ENCODE measurements at regions not wholly inside any gene's neighbourhood (a gene's known extent, or its start where the extent isn't known, plus 50 kb on each side); places are given as distances from the start of the nearest gene placed in this dataset.

DNA sequence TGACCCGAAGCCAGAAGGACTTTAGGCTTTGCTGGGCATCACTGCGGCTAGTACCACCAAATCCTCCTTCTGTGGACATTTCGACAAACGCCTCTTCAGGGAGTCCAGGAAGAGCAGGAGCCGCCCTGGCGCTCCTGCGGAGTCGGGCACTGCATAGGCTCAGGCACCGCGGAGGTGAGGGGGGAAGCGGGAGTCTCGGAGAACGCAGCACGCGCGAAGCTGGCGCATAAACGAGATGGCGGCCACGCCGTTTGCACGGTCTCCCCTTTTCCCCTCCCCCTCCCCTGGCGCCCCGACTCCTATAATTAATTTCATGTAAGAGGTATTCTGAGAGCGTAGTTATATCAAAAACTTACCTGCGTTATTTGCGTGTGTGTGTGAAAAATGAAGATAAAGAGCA lies 137.8 kb upstream of the GAS1 start:
- no peak for DNase-seq (ENCODE audit: low read depth)

DNA sequence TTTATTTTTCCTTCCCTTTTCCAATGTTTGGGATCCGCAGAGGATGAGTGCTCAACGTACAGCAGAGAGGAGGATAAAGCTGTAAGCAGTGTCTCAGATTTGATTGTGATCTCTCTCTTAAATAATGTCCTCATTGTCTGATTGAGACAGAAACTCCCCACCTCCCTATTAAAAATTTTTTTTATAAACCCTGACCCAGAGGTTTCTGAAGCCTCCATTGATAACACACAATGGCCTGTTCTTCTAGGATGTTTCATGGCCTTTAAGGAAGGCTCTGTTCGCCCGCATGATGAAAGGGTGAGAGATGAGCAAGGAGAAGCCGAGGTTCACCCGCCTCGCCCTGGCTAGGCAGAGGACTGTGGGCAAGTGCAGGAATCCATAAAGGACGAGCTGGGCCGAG lies 138.2 kb upstream of the GAS1 start:
- no peak for DNase-seq (ENCODE audit: low read depth)

DNA sequence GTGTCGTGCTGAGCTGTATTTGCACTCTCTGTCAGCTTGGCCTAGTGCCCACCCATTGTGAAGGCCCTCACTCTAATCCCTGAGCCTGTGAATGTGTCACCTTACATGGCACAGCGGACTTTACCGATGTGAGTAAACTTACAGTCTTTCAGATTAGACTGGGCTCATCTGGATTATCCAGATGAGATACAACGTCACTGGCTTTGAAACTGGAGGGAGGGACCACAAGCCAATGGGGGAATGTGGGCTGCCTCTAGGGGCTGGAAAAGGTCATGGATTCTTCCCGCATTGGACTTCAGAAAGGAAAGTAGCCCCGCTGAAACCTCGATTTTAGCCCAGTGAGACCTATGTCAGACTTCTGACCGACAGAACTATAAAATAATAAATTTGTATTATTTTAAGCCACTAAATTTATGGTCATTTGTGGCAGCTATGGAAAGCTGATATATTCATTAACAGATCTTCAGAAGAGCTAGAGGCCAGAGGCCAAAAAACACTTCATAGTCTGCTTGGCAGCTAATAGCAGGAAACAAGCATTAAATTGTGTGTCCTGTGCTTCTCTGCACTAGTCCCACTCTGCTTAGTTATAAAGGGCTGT lies 139.0 kb upstream of the GAS1 start:
- DNase-seq (ENCODE audit: low read depth), result no peak

DNA sequence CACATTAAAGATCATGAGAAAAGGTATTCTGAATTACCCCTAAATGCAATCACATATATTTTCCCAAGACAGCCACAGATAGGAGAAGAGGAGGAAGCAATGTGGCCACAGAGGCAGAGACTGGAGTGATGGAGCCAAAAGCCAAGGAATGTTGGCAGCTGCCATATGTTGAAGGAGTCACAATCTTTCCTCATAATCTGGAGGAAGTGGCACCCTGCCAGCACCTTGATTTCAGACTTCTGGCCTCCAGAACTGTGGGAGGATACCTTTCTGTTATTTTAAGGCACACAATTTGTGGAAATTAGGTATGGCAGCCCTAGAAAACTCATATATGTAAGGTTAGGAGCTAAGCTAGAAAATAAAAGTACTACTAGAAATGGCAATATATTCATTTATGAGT lies 139.9 kb upstream of the GAS1 start:
- no peak for DNase-seq (ENCODE audit: low read depth)

DNA sequence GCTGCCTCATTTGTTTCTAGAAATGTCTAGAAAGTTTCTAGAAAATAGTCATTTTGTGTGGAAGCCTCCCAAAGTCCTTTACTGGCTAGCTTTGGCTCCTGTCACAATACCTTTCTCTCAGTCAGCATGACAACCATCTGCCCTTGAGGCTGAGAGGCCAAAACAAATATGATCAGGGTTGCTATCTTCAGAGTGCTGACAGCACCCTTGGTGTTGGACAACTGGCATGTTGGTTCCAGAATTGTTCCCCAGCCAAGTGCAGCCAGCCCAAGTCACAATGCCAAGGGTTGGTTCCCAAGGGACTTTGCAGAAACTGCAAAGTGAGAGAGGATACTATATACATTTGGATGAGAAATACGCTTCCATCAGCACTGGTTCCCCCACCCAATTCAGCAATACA lies 140.9 kb upstream of the GAS1 start:
- no peak for DNase-seq (ENCODE audit: low read depth)

DNA sequence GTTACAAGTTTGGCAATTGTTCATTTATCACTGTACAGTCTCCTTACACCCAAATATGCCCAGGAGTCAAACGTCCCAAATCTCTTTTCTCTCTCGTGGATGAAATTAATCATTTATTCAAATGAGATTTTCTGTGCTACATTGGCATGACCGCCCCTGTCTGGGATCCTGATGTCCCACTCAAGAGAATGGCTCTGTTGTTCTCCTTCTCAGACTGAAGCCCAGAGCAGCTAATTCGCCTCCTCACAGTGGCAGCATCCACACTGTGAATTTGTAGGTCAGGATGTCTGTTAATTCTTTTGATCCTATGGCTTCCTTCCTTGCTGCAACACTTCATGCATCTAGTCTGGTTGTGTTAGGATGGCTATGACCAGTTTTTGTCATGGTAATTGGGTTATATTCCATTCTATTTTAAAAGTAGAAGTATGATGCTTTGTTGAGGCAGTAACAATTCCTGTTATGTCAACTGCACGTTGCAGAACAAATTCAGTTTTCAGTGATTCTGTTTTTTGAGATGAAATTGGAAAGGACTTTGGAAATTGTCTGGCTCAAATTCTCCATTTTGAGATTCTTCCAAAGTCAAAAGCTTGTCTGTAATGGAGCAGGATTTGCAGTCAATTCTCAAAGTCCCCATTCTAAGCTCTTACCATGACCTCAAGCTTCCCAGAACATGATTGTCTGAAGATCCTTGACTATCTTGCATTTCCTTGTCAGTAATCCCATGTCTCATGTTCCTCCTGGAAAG lies 141.5 kb upstream of the GAS1 start:
- DNase-seq (ENCODE audit: low read depth), result no peak

DNA sequence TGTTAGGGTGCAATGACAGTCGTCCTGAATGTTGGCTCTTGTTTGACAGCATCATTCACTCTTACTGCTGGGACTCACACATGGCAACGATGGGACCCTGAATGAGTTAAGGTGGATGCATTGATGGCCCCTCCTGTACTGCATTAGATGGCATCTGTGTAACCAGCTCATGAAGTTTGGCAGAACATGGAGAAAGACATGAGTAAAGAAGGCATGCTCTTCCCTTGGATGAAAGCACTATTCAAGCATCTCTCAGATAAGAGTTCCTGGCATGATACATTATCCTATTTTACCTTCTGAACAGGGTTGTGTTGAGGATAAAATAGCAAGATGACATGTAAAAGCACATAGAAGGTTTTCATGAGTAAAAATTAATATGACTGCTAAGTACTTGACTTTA lies 142.2 kb upstream of the GAS1 start:
- DNase-seq (ENCODE audit: low read depth), result no peak

DNA sequence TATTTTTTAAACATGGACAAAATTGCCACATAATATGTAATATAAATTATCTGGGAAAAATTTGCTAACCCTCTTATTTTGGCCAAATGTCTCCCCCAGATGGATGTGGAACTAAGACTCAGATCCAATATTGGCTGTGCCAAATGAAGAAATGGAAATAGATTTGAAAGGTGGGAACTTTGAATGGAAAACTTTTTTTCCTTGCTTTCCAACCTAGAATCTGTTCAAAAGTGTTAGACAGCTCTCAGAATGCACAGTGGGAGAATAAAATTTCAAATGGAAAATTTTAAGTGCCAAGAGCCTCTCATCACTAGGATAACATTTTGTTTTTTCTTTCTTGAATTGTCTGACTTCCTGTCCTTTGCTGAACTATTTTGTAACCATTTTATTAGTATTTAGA lies 142.6 kb upstream of the GAS1 start:
- no peak for DNase-seq (ENCODE audit: low read depth)

DNA sequence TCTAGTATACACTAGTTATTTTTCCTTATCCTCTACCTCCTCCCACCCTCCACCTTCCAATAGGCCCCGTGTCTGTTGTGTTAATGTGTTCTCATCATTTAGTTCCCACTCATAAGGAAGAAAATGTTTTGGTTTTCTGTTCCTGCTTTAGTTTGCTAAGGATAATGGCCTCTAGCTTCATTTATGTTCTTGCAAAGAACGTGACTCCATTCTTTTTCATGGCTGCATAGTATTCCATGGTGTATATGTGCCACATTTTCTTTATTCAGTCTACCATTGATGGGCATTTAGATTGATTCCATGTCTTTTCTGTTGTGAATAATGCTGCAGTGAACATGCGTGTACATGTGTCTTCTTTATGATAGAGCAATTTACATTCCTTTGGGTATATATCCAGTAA lies 146.5 kb upstream of the GAS1 start:
- DNase-seq (ENCODE audit: low read depth), result no peak

DNA sequence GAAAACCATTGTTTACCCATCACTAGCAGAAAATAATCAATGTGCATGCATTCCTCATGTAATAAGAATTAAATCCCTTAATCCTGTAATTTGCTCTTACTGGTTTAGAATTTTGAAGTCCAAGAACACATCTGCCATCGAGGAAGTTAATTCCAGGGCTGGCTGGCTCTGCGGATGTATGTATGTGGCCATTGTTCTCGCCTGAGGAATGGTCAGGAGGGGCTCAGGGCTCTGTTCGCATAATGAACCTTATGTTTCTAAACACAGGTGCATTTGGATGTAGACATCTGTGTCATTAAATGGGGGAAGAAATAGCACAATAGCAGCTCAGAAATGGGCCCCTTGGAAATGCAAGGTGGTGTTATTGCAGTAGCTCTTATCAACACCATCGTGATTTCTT lies 148.6 kb upstream of the GAS1 start:
- DNase-seq (ENCODE audit: low read depth), result no peak

DNA sequence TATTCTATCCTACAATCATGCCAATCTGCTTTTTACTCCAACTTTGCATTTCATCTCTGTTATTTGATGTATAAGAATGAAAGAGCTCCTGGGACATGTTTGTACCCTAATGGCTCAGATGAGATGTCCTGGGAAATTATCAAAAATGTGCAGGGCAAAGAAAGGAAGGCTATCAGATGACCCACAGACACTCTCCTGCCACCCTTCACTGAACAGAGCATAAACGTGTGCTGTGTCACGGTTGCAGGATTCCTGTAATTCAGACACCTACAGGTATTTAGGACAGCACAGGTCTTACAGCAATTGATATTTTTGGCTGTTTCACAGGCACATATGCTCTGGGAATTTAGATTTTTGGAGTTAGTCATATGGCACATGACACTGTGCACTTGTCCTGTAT lies 149.2 kb upstream of the GAS1 start:
- no peak for DNase-seq (ENCODE audit: low read depth)

DNA sequence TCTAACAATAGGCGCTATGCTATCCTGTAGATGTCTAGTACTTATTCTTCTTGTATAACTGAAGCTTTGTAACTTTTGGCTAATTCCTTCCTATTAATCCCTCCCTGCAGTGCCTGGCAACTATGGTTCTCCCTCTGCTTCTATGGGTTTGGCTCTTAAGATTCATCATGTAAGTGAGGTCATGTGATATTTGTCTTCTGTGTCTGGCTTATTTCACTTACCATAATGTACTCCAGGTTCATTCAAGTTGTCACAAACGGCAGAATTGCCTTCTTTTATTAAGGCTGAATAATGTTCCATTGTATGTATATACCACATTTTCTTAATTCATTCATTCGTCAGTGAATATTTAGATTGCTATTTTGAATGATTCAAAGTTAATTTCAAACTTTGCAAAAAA lies 149.9 kb upstream of the GAS1 start:
- no peak for DNase-seq (ENCODE audit: low read depth)

DNA sequence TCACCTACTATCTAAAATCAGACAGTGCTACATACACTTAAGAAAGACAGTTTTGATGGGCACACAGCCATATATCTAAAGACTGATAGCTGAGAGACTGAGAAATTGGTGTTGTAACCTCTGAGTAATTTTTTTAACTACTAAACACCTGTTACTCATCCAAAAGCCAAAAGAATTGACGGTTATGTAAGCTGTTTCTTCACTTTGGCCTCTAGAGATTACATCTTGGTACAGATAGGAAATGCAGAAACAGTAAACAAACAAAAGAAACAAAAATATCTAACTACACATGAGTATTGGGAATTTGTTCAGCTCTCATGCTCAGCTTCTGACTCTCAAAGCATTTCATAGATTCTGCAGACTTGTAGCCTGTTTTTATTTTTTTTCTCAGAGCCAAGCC lies 152.1 kb upstream of the GAS1 start:
- DNase-seq (ENCODE audit: low read depth), result no peak

DNA sequence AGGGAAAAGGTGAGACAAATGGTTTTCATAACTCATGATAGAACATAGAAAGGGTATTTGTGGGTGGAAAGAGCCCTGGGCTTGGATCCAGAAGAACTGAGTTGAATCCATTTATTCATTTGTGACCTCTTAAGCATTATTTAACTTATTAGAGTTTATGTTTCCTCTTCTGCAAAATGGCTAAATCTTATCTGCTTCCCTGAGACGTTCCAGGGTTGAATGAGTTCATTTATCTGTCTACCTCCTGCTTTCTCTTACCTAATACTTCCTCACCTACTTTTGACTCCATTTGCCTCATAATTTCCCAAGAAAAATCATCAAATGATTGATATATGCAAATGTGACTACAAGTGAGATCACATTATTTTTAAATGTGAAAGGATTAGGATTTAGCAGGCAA lies 152.7 kb upstream of the GAS1 start:
- no peak for DNase-seq (ENCODE audit: low read depth)

DNA sequence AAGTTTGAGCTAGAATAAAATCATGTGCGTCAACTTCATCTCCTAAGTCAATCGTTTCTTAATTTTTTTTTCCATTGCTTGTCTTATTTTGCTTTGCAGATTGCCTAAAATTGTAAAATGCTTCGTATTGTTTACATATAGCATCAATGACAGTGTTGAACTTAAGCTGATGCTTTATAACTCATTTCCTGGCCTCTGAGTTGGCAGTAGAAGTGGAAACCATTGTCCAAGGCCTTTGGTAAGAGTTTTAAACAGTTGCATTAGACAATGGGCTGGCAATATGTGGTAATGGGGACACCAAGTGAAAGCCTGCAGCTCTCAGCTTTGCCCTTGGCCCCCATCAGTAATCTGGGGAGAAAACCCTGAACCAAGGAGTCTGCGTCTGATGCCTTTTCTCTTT lies 154.8 kb upstream of the GAS1 start:
- DNase-seq (ENCODE audit: low read depth), result no peak

DNA sequence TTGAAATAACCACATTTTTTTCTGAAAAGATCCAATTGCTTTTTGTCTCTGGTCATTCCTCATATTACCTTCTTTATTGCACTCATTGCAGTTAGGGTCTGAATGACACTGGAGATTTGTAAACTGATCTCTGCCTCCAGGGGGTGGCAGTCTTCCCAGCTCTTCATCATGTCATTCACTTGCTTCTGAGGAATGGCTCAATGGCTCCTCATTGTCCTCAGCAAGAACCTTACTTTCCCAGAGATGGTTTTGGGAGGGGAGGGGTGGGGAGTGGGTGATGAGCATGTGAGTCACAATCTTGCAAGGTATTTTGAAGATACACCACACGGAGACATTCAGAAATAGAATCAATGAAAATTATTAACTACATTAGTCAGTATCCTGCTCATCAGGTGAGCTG lies 159.8 kb upstream of the GAS1 start:
- DNase-seq (ENCODE audit: low read depth), result peak; percentile 68

DNA sequence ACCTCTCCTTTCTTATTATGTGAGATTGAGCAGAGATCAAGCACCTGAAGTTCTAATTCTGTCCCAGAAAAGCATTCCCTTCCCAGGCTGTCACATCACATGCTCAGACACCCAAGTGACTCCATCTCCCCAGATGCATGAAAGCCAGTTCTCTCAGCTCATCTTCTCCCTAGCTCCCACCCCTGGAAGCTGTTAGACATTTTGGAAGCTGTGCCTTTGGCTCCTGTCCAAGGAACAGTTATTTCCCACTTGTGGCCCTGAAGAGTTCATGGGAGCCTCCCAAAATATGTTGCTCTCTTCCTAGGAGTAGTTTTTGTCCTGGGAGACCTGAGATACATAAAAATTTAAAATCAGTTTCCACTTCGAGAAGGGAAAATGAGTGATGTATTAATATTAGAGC lies 161.4 kb upstream of the GAS1 start:
- DNase-seq (ENCODE audit: low read depth), result no peak

DNA sequence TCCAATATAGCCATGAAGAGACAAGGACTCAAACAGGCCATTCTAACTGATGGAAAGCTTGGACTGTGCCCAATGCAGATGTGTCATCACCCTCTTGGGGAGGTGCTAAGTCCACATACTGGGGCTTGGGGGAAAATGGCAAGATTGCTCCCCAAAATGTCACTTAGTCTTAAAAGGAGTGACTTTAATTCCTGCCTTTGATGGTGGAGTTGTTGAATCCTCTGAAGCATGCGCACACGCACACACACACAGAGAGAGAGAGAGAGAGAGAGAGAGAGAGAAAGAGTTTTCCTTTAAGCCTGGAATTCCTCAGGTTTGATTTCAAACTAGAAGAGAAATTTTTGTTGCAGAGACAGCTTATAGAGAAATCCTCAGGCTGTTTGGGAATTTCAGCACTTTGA lies 161.9 kb upstream of the GAS1 start:
- peak; percentile 71 for DNase-seq (ENCODE audit: low read depth)

DNA sequence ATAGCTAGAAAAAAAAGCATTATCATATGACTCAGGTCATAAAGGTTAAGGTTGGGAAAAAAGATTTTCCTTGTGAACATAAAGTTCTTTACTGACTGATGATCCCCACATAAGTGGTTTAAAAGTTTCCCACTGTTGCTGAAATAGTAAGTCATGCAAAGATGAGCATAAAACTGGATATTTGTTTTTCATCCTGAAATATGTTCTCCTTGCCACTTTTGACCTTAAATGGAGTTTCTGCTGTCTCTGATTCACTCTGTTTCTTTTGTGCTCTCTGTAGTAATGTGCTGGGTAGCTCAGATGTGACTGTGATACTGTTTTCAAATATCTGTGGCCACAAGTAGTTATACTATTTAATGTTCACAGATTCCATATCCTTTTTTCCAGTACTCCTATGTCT lies 162.5 kb upstream of the GAS1 start:
- peak; percentile 38 for DNase-seq (ENCODE audit: low read depth)

DNA sequence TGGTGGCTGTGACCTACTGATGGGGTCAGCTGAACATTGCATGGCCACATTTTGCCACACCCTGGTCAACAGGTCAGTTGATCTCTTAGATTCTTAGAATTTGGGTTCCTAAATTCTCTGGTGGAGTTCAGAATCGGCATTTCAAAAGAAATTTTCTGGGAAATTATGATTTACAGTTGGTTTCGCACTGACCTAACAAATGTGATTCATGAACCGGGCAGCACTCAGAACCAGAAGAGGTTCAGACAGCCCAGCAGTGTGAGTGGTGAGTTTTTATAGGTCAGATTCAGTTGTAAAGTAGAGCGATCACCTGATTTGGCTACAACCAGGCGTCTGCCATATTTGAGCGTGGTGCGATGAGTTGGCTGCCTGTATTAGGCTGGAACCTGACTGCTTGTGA lies 163.7 kb upstream of the GAS1 start:
- DNase-seq (ENCODE audit: low read depth), result no peak

DNA sequence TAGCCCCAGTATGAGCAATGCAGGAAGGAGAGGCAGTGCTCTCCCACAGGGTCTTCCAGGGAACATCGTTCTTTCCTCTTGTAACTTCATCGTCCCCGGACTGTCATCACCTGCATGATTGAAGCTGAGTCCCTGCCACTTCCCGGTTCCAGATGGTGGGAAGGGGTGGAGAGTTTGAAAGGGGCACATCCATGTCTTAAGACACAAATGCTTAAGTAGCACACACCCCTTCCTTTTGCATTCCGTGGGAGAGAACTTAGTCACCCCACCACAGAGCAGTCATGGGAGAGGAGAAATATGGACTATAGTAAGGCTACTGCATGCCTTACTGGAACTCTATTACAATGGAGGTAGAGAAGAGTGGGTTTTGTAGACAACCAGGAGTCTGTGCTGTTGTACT lies 165.3 kb upstream of the GAS1 start:
- DNase-seq (ENCODE audit: low read depth), result no peak

DNA sequence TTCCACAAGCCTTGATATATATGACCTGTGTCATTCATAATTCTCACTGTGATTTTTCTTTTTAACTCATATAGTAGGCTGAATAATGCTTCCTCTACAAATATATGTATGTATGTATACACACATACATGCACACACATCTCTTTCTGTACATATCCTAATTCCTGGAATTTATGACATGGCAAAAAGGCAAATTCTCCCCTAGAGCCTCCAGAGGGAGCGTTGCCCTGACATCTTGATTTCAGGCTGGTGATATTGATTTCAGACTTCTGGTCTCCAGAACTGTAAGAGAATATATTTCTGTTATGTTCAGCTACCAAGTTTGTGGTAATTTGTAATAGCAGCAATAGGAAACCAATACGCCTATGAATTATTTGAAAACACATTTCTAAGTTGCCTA lies 166.6 kb upstream of the GAS1 start:
- no peak for DNase-seq (ENCODE audit: low read depth)

DNA sequence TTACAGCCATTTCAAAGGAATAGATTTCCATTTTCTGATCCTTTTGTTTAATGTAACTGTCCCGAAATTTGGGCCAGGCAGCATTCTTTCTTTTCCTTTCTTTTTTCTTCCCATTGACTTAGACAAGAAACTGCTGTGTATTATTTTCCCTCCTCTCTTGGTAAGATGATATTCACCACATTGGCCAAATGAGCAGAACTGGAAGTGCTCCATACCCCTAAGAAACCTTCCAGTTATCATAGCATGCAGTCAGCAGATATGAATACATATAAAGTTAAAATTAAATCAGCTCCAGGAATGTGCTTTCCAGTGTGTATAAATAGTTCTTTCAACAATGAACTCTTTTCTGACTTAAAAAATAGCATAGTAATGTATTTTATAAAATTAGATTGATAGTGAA lies 168.5 kb upstream of the GAS1 start:
- DNase-seq (ENCODE audit: low read depth), result no peak

DNA sequence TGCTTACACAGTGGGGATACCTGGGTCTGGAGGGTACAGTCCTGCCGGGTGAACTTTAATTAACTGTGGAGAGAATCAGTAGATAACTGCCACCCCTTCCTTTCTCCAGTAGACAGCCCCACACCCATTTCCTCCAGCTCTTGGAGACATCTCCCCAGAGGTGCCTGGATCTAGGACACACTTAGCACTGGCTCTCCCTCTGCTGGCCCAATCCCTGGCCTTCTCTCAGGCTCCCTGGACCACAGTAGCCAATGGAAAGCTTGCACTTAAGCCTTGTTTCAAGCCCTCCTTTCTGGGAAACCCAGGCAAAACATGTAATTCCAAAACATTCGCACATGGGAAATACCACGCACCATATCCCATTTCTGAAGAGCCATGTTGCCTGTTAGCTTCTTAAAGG lies 169.2 kb upstream of the GAS1 start:
- DNase-seq (ENCODE audit: low read depth), result no peak
